AG08395 (cell line): ENCODE measurements at regions not wholly inside any gene's neighbourhood (a gene's known extent, or its start where the extent isn't known, plus 50 kb on each side); places are given as distances from the start of the nearest gene placed in this dataset.
"Not testable (repeated sequence)": the region's sequence is repeated elsewhere in the genome, so short reads cannot be mapped to it uniquely, and the experiment has no call there.

Experiments
- DNase-seq: peaks from one replicate; pipeline ENCODE4 v3.0.0; 2012; ENCODE audit warnings: mixed read lengths, low spot score

DNA sequence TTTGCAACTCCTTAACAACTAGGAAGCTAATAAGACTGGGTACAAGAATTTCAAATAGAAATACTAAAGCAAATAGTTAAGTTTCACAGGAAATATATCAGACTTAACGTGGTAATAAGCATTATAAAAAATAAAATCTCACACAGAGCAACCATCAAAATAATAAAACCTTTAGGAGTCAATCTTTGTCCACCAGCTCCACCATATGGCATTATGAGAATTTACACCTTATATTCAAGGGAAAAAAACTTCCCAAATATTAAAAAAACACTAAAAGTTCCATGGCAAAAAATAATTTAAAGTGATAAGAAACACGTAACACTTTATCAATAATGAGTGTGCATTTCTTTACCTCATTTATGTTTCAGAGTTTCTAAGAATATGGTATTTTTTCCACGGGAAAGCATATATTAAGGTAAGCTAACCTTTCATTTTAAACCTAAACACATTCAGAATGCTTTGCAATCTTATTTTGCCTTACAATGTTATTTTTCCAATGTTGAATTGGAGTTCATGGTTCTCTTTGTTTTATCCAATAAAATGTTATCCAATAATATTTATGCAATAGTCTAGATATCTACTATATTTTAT, 423.2 kb upstream of the SGCG start:
- peak; percentile 10 for DNase-seq

DNA sequence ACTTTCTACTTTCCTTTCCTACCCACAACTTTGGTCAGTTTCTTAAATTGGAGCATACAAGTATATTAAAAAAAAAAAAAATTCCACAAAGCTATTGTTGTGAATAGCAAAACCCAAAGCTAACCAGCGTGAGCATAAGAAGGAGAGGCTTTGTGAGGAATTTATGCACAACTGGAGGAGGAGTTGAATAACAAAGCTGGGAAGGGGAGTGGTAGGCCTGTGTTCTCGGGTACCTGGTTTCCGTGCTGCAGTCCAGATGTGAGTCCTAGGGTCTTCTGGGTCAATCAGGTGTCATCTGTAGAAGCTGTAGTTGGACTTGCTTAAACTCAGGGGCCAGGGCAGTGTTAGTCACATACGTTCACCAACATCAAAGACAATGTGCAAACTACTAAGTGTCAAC, 422.5 kb upstream of the SGCG start:
- no peak for DNase-seq

DNA sequence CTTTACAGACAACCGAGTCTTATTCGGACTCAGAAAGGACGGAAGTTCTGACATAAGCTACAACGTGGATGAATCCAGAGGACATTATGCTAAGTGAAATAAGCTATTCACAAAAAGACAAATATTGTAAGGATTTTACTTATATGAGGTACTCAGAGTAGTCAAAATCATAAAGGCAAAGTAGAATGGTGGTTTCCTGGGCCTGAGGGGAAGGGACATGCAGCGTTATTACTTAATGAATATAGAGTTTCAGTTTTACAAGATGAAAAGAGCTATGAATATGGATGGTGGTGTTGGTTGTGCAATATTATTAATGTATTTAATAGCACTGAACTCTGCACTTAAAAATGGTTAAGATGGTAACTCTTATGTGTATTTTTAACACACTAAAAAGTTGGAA, 419.1 kb upstream of the SGCG start:
- DNase-seq = no peak

DNA sequence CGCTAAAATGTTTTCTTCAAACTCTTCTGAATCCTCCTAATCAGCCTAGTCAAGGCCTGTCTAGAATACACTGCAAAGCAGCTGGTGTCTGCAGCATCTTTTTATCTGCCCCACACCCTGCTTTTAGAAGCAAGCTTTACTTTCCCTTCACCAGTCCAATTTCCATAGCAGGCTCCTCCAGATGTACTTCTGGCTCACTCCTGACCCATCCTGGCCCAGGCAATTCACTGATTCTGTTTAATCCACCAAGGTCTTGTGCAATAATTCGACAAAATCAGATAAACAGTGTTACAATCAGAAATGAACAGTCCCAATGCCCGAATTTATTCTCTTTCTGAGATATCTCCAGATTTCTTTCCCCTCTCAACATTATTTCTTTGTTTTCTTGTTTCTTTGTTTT, 415.2 kb upstream of the SGCG start:
- no peak for DNase-seq

DNA sequence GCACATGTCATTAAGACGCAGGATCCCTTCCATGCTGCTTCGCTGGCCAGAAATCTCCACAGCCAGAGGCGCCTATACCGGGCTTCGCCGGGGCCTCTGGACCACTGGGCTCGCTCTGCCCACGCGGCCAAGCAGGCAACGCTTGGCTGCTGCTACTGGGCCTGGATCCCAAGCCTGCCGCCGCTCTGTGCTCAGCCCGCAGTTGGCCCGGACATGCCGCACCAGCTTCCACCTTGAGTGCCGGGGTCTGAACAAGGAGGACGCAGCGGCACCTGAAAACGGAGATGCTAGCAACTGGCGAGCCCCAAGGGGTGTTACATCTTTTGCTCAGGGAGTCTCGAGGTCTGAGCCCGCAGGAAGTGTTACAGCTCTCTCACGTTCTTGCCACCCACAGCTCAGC, 409.9 kb upstream of the SGCG start:
- no peak for DNase-seq

DNA sequence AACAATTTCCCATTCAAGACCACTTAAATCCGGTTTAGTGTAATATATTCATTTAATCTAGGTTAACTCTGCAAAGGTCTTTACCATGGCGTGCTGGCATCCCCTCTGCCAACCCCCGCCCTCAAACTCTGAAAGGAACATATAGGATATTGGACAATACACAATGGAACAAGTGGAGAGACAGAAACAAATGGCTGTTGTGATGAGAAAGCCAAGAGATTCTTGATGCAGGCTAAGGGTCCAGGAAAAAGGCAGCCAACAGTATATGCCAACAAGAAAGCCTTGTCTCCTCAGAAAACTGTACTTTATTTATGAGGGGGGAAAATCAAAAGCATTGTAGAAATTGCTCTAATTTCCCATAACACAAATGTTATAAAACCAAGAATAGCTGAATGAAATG, 407.3 kb upstream of the SGCG start:
- no peak for DNase-seq

DNA sequence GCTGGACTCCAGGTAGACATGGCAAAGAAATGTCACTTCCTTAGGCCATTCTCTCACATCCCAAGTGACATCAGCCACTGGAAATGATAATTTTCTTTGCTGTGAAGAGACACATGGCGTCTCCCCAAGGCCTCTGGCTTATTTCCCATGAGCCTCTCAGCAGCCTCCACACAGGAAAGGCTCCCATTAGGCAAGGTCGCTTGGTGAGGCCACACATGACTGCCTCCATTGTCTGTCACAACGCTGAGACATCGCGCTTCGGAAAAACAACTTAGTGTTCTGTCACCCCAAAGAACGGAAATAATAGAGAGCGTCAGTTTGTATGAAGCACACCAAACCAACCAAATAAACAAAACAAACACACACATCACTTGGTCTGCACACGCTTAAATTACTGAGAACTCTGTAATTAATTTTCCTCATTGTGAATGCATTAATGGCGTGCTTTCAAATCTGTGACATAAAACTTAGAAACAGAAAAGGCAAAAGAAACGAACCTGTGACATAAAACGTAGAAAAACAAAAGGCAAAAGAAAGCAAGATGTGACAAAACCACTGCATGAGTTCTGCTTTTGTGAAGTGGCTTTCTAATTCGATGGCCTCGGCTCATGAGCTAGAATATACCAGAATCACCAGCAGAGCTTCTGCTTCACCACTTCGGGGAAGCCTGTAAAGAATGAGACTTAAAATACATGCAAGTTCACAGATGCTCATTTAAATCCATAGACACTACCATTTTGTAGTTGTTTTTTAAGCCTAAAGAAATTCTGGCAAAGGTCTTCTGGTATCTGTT, 404.2 kb upstream of the SGCG start:
- no peak for DNase-seq

DNA sequence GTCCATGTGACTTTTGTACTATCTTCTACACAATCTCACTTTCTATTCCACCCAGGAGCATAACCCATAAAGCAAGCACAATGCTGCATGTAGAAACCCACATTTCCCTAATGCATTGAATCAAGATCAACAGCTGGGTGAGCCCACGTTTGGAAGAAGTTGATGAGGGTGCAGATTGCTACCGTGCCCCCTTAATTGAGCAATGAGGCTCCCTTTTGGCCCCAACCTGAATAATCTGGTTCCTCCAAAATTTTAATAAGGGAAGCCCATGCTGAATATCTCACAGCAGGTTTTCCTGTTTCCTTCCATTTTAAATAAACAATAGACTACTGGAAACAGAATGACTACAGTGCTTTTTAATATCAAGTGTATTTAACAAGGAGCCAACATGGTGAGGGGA, 403.6 kb upstream of the SGCG start:
- no peak for DNase-seq

DNA sequence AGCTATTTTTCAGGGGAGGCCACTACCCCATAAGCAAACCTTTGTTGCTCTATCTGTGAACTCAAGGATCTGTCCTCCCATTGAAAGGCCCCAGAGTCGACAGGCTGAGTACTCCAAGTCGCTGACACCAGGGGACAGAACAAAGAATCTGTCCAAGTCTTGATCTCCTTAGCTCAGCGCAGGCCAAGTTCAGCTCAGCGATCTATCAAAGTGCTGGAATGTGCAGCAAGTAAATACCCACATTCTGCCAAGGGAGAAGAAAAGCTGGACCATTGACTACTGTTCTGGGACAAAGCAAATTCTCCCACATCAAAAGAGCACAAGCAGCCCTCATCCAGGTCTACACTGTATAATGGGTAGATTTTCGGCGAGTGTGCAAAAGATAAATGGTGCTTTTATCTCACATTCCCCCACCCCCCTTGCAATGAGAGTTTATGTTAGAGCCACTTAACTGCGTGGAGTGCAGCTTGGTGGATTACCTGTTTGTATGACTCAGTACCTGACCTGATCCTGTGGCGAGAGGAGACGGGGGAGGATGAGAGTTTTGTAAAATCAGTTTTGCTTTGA, 391.7 kb upstream of the SGCG start:
- DNase-seq = no peak

DNA sequence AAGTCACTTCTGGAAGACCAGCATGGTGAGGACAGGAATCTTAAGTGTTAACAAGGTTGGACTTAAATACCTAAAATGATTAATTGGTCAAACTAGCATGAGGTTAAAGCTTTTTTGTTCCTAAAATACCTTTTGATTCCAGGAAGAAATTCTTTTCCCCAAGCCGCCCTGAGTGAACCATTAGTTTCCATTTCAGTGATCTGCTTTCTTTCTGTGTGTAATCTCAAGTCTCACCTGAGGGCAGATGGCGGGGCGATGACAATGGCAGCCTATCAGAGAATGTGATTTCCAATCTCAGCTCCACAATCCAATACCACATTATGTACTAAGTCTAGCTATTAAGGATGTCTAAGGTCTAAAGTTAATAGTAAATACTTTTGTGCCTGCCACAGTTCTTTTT, 390.9 kb upstream of the SGCG start:
- DNase-seq = no peak

DNA sequence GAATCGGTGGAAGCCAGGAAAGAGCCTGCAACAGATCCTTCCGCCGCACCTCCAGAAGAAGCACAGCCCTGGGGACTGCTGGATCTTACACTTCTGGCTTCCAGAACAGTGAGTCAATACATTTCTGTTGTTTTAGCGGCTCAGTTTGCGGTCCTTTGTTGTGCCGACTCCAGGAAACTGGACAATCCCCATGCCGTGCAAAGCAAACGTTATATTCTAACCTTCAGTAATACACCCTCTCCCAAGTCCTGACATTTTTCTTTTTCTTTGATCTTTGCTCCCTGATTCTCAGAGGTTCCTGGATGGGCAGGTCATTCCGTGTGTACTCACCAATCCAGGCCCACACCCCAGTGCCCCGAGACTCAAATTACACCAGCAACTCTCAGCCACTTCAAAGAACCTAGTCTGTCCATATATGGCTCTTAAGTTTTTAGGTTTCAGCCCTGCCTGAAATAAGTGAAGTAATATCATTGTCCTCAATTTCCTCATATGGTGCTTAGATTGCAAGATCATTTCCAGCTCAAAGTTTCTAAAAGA, 387.1 kb upstream of the SGCG start:
- no peak for DNase-seq

DNA sequence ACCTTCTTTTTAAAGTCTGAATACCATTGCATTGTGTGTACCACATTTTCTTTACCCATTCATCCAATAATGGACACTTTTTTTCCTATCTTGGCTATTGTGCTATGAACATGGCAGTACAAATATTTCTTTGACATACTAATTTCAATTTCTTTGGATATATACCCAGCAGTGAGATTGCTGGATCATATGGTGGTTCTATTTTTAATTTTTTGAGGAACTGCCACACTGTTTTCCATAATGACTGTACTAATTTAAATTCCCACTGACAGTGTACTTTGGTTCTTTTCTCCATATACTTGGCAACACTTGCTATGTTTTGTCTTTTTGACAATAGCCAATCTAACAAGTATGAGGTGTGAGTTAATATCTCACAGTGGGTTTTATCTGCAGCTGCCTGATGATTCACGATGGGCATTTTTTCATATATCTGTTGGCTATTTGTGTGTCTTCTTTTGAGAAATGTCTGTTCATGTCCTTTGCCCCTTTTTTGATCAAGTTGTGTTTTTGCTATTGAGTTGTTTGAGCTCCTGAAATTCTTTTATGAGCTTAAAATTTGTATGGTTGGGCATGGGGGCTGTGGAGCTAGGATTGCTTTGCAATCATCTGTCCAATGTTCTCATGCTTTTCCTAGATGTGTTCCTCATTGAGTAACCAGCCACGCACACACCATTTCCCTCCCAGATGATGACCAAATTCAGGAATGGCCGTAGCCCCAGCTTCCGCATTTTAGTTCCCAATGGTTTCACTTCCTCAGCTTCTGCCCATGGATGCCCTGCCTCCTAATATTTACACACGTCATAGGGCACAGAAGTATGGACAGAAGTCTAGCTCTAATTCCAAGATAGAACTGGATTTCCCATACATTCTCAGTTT, 380.0 kb upstream of the SGCG start:
- DNase-seq = peak; percentile 5

DNA sequence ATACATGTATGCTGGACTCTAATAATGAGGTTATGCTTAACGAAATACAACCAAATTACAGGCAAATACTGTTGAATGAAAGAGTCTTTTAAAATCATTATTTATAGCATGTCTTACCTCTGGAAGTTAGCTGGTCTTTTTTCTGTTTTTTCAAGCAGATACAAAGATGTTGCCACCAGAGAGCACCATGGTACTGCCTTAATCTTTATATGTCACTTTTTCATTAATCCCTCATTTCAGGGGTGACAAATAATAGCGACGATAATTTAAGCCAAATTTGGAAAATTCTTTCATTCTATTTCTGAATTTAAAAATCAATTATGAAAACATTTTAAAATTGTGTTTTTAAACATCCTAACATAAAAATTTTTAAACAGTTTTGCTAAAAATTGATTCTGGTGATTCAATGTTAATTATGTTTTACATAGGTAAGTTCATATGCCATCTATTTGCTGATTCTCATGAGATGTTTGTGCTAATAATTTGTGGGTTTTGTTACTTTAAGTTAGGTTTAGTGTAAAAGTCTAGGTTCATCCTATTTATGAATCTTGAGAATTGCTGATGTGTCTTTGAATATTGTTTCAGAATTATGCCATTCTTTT, 379.3 kb upstream of the SGCG start:
- DNase-seq = peak; percentile 4

DNA sequence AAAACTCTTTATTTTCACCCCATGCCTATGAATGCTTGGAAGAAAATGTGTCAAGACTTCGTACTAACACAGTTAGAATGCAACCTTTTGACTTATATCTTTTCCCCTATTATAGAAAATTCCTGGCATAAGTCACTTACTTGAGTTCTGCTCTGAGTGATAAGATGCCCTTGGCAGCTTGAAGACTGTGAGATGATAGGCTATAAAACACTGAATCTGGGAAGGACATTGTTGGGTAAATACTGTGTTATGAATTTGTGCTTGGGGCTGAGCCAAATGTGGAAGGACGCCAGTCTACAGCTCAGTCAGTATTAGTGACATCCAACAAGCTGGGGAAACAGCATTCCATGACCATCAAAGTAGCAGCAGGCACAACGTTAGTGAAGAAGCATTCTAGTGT, 368.0 kb upstream of the SGCG start:
- DNase-seq = no peak

DNA sequence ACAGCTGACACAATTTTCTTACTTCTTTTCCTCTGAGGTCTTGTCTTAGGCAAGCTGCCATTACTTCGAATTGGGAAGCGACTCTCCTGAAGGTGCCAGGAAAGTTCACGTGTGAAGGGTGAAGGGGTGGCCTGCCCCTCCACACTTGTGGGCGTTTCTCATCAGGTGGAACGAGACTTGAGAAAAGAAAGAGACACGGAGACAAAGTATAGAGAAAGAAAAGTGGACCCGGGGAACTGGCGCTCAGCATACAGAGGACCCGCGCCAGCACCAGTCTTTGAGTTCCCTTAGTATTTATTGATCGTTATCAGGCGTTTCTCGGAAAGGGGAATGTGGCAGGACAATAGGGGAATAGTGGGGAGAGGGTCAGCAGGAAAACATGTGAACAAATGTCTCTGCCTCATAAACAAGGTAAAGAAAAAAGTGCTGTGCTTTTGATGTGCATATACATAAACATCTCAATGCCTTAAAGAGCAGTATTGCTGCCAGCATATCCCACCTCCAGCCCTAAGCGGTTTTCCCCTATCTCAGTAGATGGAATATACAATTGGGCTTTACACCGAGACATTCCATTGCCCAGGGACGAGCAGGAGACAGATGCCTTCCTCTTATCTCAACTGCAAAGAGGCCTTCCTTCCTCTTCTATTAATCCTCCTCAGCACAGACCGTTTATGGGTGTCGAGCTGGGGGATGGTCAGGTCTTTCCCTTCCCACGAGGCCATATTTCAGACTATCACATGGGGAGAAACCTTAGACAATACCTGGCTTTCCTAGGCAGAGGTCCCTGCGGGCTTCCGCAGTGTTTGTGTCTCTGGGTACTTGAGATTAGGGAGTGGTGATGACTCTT, 367.0 kb upstream of the SGCG start:
- DNase-seq = not testable (repeated sequence)

DNA sequence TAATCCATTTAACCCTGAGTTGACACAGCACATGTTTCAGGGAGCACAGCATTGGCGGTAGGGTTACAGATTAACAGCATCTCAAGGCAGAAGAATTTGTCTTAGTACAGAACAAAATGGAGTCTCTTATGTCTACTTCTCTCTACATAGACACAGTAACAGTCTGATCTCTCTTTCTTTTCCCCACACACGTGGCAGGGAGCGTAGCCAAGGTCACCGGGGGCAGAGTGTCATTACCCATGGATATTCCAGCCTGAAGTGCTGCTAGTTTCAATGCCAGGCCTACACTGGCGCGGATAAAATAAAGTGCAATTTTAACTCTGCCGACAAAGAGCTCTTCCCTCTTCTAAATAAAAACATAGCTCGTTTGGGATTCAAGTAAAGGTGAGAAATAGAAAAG, 366.3 kb upstream of the SGCG start:
- not testable (repeated sequence) for DNase-seq

DNA sequence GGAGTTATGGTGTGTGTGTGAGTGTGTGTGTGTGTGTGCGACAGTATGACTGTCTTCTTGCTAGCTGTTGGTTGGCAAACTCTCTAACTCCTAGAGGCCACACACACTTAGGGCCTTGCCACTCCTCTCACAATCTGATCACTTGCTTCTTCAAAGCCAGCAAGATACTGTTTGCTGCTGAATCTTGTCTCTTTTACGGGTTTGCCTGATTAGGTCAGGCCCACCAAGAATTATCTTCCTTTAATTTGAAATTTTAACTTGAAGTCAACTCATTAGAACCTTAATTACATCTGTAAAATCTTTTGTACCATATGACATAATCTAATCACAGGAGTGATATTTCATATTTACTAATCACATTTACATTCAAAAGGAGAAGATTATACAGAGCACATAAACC, 359.2 kb upstream of the SGCG start:
- no peak for DNase-seq

DNA sequence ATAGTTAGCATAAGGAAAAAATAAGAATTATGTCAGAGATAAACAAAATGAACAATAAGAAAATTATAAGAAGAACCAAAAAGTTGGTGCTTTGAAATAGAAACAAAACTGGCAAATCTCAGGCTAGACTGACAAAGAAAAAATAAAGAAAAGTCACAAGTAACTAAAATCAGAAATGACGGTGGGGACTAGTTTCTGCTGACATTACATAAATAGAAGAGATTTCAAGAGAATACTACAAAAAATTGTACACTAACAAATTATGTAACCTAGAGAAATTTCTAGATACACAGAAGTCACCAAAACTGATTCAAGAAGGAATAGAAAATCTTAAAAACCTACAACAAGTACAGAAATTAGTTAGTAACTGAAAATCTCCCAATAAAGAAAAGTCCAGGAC, 355.6 kb upstream of the SGCG start:
- DNase-seq = no peak

DNA sequence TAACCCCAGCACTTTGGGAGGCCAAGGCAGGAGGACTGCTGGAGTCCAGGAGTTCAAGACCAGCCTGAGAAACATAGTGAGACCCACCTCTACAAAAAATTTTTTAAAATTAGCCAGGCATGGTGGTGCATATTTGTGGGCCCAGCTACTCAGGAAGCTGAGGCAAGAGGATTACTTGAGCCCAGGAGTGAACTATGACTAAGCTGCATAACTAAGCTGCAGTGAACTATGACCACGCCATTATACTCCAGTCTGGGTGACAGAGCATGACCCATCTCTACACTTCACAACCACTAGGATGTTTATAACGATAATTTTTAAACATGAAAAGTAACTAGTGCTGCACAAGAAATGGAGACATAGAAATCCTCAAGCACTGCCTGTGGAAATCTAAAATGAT, 352.7 kb upstream of the SGCG start:
- peak; percentile 2 for DNase-seq

DNA sequence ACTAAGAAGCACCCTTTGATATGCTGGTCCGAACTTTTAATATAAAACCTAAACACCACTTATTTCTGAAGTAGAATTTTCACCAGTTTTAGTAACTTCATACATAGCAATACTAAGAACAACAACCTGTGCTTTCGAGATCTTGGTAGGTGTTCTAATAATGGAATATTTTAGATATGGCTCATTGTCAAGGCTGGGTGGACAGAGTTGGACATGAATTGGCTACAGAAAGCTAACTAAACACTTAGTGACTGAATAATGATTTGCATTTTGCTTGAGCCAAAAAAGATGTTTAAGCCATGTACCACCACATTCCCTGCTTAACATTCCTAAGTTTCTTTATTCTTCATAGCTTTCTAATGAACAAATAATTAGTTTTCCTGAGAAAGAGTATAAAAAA, 344.3 kb upstream of the SGCG start:
- DNase-seq = no peak
